Jurkat, Clone E6-1 (cell line): ENCODE measurements at regions not wholly inside any gene's neighbourhood (a gene's known extent, or its start where the extent isn't known, plus 50 kb on each side); places are given as distances from the start of the nearest gene placed in this dataset.

Experiments
- DNase-seq: peaks from one replicate; pipeline ENCODE4 v3.0.0-alpha.2; 2011; ENCODE audit warnings: low read depth, low spot score
- H3K4me3 ChIP-seq: 2 replicates; pipeline ENCODE4 v1.5.1; 2011; ENCODE audit warnings: mild to moderate bottlenecking, low read length, control low read depth, moderate library complexity

GRCh38 chr14:49527221-49527620, 59.0 kb downstream of the RPS29 start:
- H3K4me3 ChIP-seq: no peak overlapping the region
- no peak for DNase-seq

DNA sequence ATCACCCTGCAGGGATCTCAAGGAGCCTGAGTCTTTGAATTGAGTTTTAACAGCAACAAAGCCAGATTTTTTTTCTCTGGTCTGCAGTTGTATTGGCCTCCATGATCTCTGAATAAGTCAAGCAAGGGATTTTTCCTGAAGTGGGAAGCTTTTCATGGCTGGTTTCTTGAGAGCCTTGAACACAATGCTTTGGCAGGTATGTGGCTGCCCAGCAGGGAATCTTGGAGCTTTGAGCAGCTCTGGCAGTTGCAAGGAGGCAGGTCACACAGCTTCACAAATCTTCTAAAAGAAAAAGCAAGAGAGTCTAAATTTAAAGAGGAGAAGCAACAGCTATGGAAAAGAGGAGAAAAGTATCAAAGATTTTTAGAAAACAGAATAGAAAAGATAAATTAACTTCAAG, 60.1 kb downstream of the RPS29 start:
- H3K4me3 ChIP-seq: no peak overlapping the region
- no peak for DNase-seq

DNA sequence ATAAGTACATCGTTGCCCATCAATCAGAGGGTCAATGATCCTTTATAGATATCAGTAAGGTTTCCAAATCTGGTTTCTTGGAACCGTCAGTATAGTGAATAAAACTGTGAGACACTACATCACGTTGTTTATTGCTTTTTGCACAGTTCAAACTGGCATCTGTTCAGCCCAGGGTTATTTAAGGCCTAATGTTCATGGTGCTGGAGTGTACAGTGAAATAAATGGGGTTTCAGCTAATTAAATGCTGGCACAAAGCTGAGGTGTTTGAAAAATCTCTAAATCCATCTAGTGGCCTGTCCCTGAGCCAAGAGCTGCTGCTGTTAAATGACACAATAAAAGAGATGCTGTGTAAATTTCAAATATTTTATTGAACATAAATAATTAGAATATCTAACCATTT, 69.9 kb downstream of the RPS29 start:
- no peak for DNase-seq
- no peak overlapping the region for H3K4me3 ChIP-seq

DNA sequence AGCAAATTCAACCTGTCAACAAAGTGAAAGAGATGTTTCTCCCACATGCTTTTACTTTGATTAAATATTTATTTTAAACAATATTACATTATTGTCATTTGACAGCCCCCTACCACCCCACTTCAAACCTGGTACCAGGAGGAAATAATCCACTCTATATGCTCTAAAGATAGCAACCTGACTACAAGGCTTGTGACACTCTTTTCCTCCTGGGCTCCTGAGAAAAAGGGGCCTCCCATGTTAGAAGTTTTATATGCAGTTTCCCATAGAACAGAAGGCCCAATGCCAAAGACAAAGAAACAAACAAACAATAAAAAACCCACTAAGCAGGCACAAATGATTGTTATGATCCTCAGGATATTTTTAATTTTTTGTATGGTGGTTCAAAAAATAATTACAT, 73.6 kb downstream of the RPS29 start:
- no peak for DNase-seq
- no peak overlapping the region for H3K4me3 ChIP-seq

DNA sequence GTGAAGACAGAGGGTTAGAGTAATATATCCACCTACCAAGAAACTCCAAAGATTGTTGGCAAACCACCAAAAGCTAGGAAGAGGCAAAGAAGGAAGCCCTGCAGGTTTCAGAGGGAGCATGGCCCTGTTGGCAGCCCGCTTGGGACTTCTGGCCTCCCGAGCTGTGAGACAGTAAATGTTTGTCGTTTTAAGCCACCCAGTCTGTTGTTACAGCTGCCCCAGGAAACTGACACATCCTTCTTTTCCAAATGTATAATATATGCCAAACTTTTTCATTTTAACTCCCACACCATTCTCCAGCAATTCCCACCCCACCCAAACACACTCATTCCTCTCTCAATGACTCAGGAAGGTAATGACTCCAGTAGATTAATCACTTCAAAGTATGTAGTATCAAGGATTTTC, 74.0 kb downstream of the RPS29 start:
- no peak for DNase-seq
- H3K4me3 ChIP-seq: no peak overlapping the region

GRCh38 chr14:49508124-49508523, 78.1 kb downstream of the RPS29 start:
- DNase-seq: no peak
- no peak overlapping the region for H3K4me3 ChIP-seq

- no peak overlapping the region for H3K4me3 ChIP-seq
- DNase-seq: no peak
These were observed 79.5 kb downstream of the RPS29 start for GRCh38 chr14:49506650-49507049.

GRCh38 chr14:49505041-49505766, 81.0 kb downstream of the RPS29 start:
- H3K4me3 ChIP-seq: no peak overlapping the region
- peak; percentile 74 for DNase-seq

GRCh38 chr14:49497725-49498348, 88.3 kb downstream of the RPS29 start:
- no peak overlapping the region for H3K4me3 ChIP-seq
- DNase-seq: peak; percentile 85

DNA sequence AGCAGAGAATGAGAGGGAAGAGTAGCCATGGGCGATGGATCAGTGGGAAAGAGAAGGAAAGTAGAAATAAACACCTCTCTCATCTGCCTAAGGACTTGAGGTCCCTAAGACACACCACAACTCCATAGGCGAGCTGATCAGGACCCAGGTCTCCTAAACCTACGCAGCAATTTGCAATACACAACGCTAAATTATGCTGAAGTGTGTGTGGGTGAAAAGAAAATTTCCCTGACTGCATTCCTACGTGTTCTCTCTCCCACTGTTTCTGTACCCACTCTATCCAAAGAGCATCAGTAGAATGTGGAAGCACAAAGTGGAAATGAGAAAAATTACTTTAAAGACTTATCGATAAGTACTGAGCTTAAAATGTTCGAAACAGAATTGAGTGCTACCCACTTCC, 88.9 kb downstream of the RPS29 start:
- H3K4me3 ChIP-seq: no peak overlapping the region
- DNase-seq: no peak

- H3K4me3 ChIP-seq: no peak overlapping the region
- DNase-seq: no peak
These were observed 91.3 kb downstream of the RPS29 start for GRCh38 chr14:49494836-49495235.

DNA sequence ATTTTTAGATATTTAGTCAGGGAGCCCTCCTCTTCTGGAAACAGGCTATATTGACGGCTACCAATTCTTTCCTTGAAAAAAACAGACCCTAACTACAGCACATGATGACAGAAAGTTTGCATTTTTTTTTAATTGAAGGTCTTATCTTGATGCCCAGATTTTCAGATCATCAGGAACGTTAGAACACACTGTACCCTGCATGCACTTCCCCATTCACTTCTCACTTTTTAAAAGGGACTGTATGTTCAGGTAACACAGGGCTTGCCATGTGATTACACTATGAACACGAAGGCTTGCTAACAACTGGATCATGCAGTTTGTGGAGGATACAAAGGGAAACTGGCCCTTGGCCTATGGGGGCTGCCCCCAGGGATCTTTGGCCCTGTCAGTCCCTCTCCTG, 92.6 kb downstream of the RPS29 start:
- DNase-seq: no peak
- H3K4me3 ChIP-seq: no peak overlapping the region

DNA sequence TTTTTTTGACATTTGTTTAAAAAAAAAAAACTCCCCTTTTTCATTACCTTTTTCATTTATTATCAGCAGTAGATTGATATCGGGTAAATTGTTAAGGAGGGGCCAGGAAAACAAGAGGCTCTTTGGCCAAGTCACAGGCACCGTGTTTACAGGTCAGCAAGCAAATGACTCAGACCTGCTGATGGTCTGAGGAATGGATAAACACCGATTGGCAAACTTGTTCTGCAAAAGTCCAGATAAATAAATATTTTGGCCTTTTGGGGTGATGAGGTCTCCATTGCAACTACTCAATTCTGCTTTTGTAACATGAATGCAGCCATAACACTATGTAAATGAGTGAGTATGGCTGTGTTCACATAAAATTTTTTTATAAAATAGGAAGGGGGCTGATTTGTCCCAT, 94.0 kb downstream of the RPS29 start:
- no peak for DNase-seq
- H3K4me3 ChIP-seq: no peak overlapping the region

DNA sequence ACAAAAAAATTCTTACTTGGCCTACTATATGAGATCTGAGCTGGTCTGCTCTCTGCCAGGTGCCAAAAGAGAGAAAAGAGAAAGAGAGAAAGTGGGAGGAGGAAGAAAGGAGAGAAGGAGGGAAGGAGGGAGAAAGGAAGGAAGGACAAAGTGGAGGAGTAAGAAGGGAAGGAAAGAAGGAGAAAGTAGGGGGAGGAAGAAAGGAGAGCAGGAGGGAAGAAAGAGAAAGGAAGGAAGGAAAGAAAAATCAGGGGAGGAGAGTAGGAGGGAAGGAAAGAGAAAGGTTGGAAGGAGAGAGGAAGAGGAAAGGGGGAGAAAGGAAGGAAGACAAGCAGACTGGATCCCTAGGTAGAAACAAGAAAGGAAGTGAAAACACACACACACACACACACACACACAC, 96.8 kb downstream of the RPS29 start:
- no peak overlapping the region for H3K4me3 ChIP-seq
- DNase-seq: no peak

DNA sequence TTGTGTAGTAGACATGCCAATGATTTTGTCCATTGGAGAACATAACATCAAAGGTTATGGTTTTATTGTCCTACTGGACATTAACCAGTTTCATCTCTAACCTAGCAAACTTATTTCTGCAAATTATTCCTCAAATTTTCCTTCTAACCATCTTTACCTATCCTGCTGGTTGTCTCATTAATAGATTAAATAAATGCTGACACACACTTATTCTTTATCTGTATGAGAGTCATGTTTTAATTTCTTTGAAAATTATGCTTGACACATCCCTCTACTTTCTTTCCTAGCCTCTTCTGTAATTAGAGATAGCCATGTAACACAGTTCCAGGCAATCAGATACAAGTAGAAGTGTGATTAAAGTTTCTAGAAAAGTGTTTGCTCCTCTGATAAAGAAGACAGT, 98.9 kb downstream of the RPS29 start:
- H3K4me3 ChIP-seq: no peak overlapping the region
- no peak for DNase-seq

- DNase-seq: no peak
- H3K4me3 ChIP-seq: no peak overlapping the region
These were observed 100.9 kb downstream of the RPS29 start for GRCh38 chr14:49485290-49485689.

- no peak for DNase-seq
- no peak overlapping the region for H3K4me3 ChIP-seq
These were observed 102.0 kb downstream of the RPS29 start for GRCh38 chr14:49484180-49484579.

- no peak for DNase-seq
- H3K4me3 ChIP-seq: no peak overlapping the region
These were observed 102.9 kb downstream of the RPS29 start for GRCh38 chr14:49483268-49483667.

- DNase-seq: no peak
- no peak overlapping the region for H3K4me3 ChIP-seq
These were observed 105.1 kb downstream of the RPS29 start for GRCh38 chr14:49480979-49481498.

GRCh38 chr14:49480053-49480760, 106.0 kb downstream of the RPS29 start:
- H3K4me3 ChIP-seq: no peak overlapping the region

More at GRCh38 chr14:49480053-49480760, 106.0 kb downstream of the RPS29 start:
- DNase-seq: no peak
